ENCODE measurements at regions not wholly inside any gene's neighbourhood (a gene's known extent, or its start where the extent isn't known, plus 50 kb on each side); places are given as distances from the start of the nearest gene placed in this dataset.

- Histone ChIP-seq H3K36me3 (ENCODE audit: insufficient read depth, low read length) (no peaks in the 10 kb centered on the region), H4K20me1 (ENCODE audit: insufficient read depth, low read length) (no peaks in the 10 kb centered on the region), H3K9me3 (ENCODE audit: low read length) (no peaks in the 10 kb centered on the region), H3K27me3 (ENCODE audit: insufficient read depth, low read length) (no peaks in the 10 kb centered on the region), H3K4me1 (ENCODE audit: insufficient read depth, low read length, severe bottlenecking) (peaks cover 39% of the 10 kb centered on the region), H3K79me2 (ENCODE audit: insufficient read depth, low read length) (no peaks in the 10 kb centered on the region), H3K9ac (ENCODE audit: low read length) (no peak overlapping the region), H3K4me3 (ENCODE audit: low read depth, low read length, poor library complexity, severe bottlenecking) (no peak overlapping the region), H3K4me2 (ENCODE audit: low read length) (no peak overlapping the region), H2AFZ (ENCODE audit: low read length) (peak overlapping the region; percentile 71; the same call in 1 of the 2 replicates), H3F3A (ENCODE audit: insufficient read depth, low read length) (no peaks in the 10 kb centered on the region), H3K9me2 (ENCODE audit: low read depth, low read length) (no peaks in the 10 kb centered on the region), H3K27ac (ENCODE audit: low read depth, low read length, poor library complexity, severe bottlenecking) (peak overlapping the region; percentile 15)
- TF ChIP-seq EZH2 (IDR thresholded peaks at IDR 0.05; ENCODE audit: borderline replicate concordance, low read length), result no peak
- TF ChIP-seq, protein P1, sequence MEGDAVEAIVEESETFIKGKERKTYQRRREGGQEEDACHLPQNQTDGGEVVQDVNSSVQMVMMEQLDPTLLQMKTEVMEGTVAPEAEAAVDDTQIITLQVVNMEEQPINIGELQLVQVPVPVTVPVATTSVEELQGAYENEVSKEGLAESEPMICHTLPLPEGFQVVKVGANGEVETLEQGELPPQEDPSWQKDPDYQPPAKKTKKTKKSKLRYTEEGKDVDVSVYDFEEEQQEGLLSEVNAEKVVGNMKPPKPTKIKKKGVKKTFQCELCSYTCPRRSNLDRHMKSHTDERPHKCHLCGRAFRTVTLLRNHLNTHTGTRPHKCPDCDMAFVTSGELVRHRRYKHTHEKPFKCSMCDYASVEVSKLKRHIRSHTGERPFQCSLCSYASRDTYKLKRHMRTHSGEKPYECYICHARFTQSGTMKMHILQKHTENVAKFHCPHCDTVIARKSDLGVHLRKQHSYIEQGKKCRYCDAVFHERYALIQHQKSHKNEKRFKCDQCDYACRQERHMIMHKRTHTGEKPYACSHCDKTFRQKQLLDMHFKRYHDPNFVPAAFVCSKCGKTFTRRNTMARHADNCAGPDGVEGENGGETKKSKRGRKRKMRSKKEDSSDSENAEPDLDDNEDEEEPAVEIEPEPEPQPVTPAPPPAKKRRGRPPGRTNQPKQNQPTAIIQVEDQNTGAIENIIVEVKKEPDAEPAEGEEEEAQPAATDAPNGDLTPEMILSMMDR (IDR thresholded peaks at IDR 0.05; ENCODE audit: low read length), result no peak
These were observed 76.0 kb downstream of the PTHLH start for GRCh38 chr12:27896419-27896990.

DNA sequence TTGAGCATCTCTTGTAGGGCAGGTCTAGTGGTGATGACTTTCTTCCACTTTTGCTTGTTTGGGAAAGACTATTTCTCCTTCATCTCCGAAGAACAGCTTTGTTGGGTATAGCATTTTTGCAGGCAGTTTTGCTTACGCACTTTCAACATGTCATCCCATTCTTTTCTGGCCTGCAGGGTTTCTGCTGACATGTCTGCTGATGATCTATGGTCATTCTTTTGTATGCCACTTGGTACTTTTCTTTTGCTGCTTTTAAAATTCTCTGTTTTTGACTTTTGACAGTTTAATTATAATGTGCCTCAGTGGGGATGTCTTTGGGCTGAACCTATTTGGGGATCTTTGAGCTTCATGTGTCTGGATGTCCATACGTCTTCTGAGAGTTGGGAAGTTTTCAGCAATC lies 78.2 kb downstream of the PTHLH start:
- Histone ChIP-seq H3K9ac (ENCODE audit: low read length) (no peak overlapping the region), H3F3A (ENCODE audit: insufficient read depth, low read length) (no peaks in the 10 kb centered on the region), H3K27me3 (ENCODE audit: insufficient read depth, low read length) (no peaks in the 10 kb centered on the region), H3K4me1 (ENCODE audit: insufficient read depth, low read length, severe bottlenecking) (peaks cover 27% of the 10 kb centered on the region), H3K36me3 (ENCODE audit: insufficient read depth, low read length) (no peaks in the 10 kb centered on the region), H3K4me3 (ENCODE audit: low read depth, low read length, poor library complexity, severe bottlenecking) (no peak overlapping the region), H3K79me2 (ENCODE audit: insufficient read depth, low read length) (no peaks in the 10 kb centered on the region), H3K27ac (ENCODE audit: low read depth, low read length, poor library complexity, severe bottlenecking) (no peak overlapping the region), H4K20me1 (ENCODE audit: insufficient read depth, low read length) (no peaks in the 10 kb centered on the region), H3K9me3 (ENCODE audit: low read length) (no peaks in the 10 kb centered on the region), H2AFZ (ENCODE audit: low read length) (no peak overlapping the region), H3K9me2 (ENCODE audit: low read depth, low read length) (no peaks in the 10 kb centered on the region), H3K4me2 (ENCODE audit: low read length) (no peak overlapping the region)
- TF ChIP-seq, protein P1 (IDR thresholded peaks at IDR 0.05; ENCODE audit: low read length), result no peak
- TF ChIP-seq EZH2 (IDR thresholded peaks at IDR 0.05; ENCODE audit: borderline replicate concordance, low read length), result no peak

DNA sequence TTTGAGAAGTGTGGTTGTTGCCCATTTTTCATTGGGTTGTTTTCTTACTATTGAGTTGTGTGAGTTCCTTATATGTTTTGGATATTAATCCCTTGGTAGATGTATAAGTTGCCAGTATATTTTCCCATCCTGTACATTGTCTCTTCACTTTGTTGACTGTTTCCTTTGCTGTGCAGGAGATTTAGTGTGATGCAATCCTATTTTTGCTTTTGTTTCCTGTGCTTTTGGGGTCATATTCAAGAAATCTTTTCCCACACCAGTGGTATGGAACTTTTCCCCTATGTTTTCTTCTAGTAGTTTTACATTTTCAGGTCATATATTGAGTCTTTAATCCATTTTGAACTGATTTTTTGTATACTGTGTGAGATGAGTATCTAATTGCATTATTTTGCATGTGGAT lies 92.8 kb downstream of the PTHLH start:
- Histone ChIP-seq H2AFZ (ENCODE audit: low read length) (no peak overlapping the region), H3K4me2 (ENCODE audit: low read length) (no peak overlapping the region), H3K27me3 (ENCODE audit: insufficient read depth, low read length) (no peaks in the 10 kb centered on the region), H4K20me1 (ENCODE audit: insufficient read depth, low read length) (no peaks in the 10 kb centered on the region), H3K27ac (ENCODE audit: low read depth, low read length, poor library complexity, severe bottlenecking) (no peak overlapping the region), H3K4me3 (ENCODE audit: low read depth, low read length, poor library complexity, severe bottlenecking) (no peak overlapping the region), H3K9me2 (ENCODE audit: low read depth, low read length) (no peaks in the 10 kb centered on the region), H3K9me3 (ENCODE audit: low read length) (peaks cover 3% of the 10 kb centered on the region; the same call in 1 of the 2 replicates), H3K9ac (ENCODE audit: low read length) (no peak overlapping the region), H3K4me1 (ENCODE audit: insufficient read depth, low read length, severe bottlenecking) (no peaks in the 10 kb centered on the region), H3K36me3 (ENCODE audit: insufficient read depth, low read length) (no peaks in the 10 kb centered on the region), H3F3A (ENCODE audit: insufficient read depth, low read length) (no peaks in the 10 kb centered on the region), H3K79me2 (ENCODE audit: insufficient read depth, low read length) (no peaks in the 10 kb centered on the region)
- TF ChIP-seq, protein P1 (IDR thresholded peaks at IDR 0.05; ENCODE audit: low read length), result no peak
- no peak for TF ChIP-seq EZH2 (IDR thresholded peaks at IDR 0.05; ENCODE audit: borderline replicate concordance, low read length)
